H9 (cell line): ENCODE measurements at regions not wholly inside any gene's neighbourhood (a gene's known extent, or its start where the extent isn't known, plus 50 kb on each side); places are given as distances from the start of the nearest gene placed in this dataset.
A peak's percentile ranks its signal among the peaks of the same experiment; 100 is the strongest.

Experiments used
- DNase-seq: peaks from one replicate; pipeline ENCODE4 v3.0.0-alpha.2; 2017
- H2AFZ ChIP-seq: one replicate; pipeline ENCODE4 v1.6.1; 2013; ENCODE audit warnings: mild to moderate bottlenecking, low read length, control low read depth, moderate library complexity
- H2AK5ac ChIP-seq: 2 replicates; pipeline ENCODE4 v1.6.1; 2013; ENCODE audit warnings: low read length, control low read depth, mixed read lengths; ENCODE audit not compliant: insufficient read length
- H2BK120ac ChIP-seq: one replicate; pipeline ENCODE4 v1.6.1; 2013; ENCODE audit warnings: low read depth, mild to moderate bottlenecking, low read length, control low read depth, inconsistent platforms; ENCODE audit not compliant: poor library complexity, severe bottlenecking
- H2BK12ac ChIP-seq: 2 replicates; pipeline ENCODE4 v1.6.1; 2013; ENCODE audit warnings: low read length, control low read depth, mixed read lengths, low read depth; ENCODE audit not compliant: insufficient read length
- H2BK15ac ChIP-seq: 2 replicates; pipeline ENCODE4 v1.6.1; 2013; ENCODE audit warnings: low read depth, low read length, control low read depth
- H2BK20ac ChIP-seq: one replicate; pipeline ENCODE4 v1.6.1; 2013; ENCODE audit warnings: low read depth, mild to moderate bottlenecking, low read length, control low read depth, inconsistent platforms; ENCODE audit not compliant: poor library complexity, severe bottlenecking
- H2BK5ac ChIP-seq: 2 replicates; pipeline ENCODE4 v1.6.1; 2013; ENCODE audit warnings: low read length, control low read depth, mixed read lengths; ENCODE audit not compliant: insufficient read length
- H3K14ac ChIP-seq: 2 replicates; pipeline ENCODE4 v1.6.1; 2013; ENCODE audit warnings: low read length, control low read depth; ENCODE audit not compliant: insufficient read depth
- H3K18ac ChIP-seq: 2 replicates; pipeline ENCODE4 v1.6.1; 2013; ENCODE audit warnings: low read depth, mild to moderate bottlenecking, mixed read lengths, low read length, control low read depth; ENCODE audit not compliant: insufficient read length
- H3K23ac ChIP-seq: 2 replicates; pipeline ENCODE4 v1.6.1; 2013; ENCODE audit warnings: low read length, control low read depth, mixed read lengths, low read depth; ENCODE audit not compliant: insufficient read length
- H3K23me2 ChIP-seq: 2 replicates; pipeline ENCODE4 v1.6.1; 2013; ENCODE audit warnings: low read depth, mild to moderate bottlenecking, mixed read lengths, low read length, control low read depth; ENCODE audit not compliant: insufficient read length, poor library complexity, severe bottlenecking
- H3K27ac ChIP-seq: 2 replicates; pipeline ENCODE4 v1.5.1; 2013; ENCODE audit warnings: low read length, control low read depth, mixed read lengths, low read depth; ENCODE audit not compliant: insufficient read length
- H3K27me3 ChIP-seq: 2 replicates; pipeline ENCODE4 v1.6.1; 2013; ENCODE audit warnings: low read length, control low read depth, inconsistent platforms; ENCODE audit not compliant: insufficient read depth
- H3K4ac ChIP-seq: 2 replicates; pipeline ENCODE4 v1.6.1; 2013; ENCODE audit warnings: low read depth, mild to moderate bottlenecking, control low read depth, inconsistent platforms, low read length, moderate library complexity
- H3K4me1 ChIP-seq: 2 replicates; pipeline ENCODE4 v1.6.1; 2013; ENCODE audit warnings: low read length, control low read depth, inconsistent platforms; ENCODE audit not compliant: insufficient read depth
- H3K4me2 ChIP-seq: 2 replicates; pipeline ENCODE4 v1.6.1; 2013; ENCODE audit warnings: low read length, control low read depth, mixed read lengths; ENCODE audit not compliant: insufficient read length, insufficient read depth
- H3K56ac ChIP-seq: 2 replicates; pipeline ENCODE4 v1.6.1; 2013; ENCODE audit warnings: low read depth, mild to moderate bottlenecking, mixed read lengths, low read length, control low read depth; ENCODE audit not compliant: insufficient read length
- H3K79me1 ChIP-seq: 2 replicates; pipeline ENCODE4 v1.6.1; 2013; ENCODE audit warnings: low read depth, mild to moderate bottlenecking, moderate library complexity, low read length, control low read depth, inconsistent platforms; ENCODE audit not compliant: insufficient read depth, poor library complexity, severe bottlenecking
- H3K79me2 ChIP-seq: 2 replicates; pipeline ENCODE4 v1.6.1; 2013; ENCODE audit warnings: low read length, control low read depth, inconsistent platforms; ENCODE audit not compliant: insufficient read depth
- H3K9ac ChIP-seq: 2 replicates; pipeline ENCODE4 v1.6.1; 2013; ENCODE audit warnings: low read length, control low read depth, mixed read lengths; ENCODE audit not compliant: insufficient read length; ENCODE audit errors: extremely low read depth
- H3K9me3 ChIP-seq: one replicate; pipeline ENCODE4 v1.6.1; 2013; ENCODE audit warnings: low read depth, low read length, inconsistent platforms; ENCODE audit not compliant: control insufficient read depth
- H3T11ph ChIP-seq: one replicate; pipeline ENCODE4 v1.6.1; 2013; ENCODE audit warnings: mild to moderate bottlenecking, low read length, control low read depth, inconsistent platforms
- H4K20me1 ChIP-seq: one replicate; pipeline ENCODE4 v1.6.1; 2013; ENCODE audit not compliant: control insufficient read depth, insufficient read length, insufficient read depth
- H4K5ac ChIP-seq: 2 replicates; pipeline ENCODE4 v1.6.1; 2013; ENCODE audit warnings: low read depth, mild to moderate bottlenecking, mixed read lengths, low read length, control low read depth; ENCODE audit not compliant: insufficient read length
- H4K8ac ChIP-seq: replicated peaks from 2 replicates; pipeline ENCODE4 v1.6.1; 2013; ENCODE audit warnings: low read length, control low read depth, mixed read lengths, low read depth; ENCODE audit not compliant: insufficient read length
- H4K91ac ChIP-seq: 2 replicates; pipeline ENCODE4 v1.6.1; 2013; ENCODE audit warnings: low read depth, mild to moderate bottlenecking, moderate library complexity, mixed read lengths, low read length, control low read depth; ENCODE audit not compliant: insufficient read length
- H3K27ac Mint-ChIP-seq, 3 experiments: 2 replicates in 2 of 3; 3 replicates in 1 of 3; pipeline ENCODE4 v1.8.0; 2020 to 2021; ENCODE audit warnings: mixed read lengths in 3 of 3, mild to moderate bottlenecking in 1 of 3, moderate library complexity in 1 of 3
- H3K27me3 Mint-ChIP-seq: 2 replicates; pipeline ENCODE4 v1.8.0; 2021; ENCODE audit warnings: low read depth, mild to moderate bottlenecking, moderate library complexity, mixed read lengths
- H3K36me3 Mint-ChIP-seq, 3 experiments: 2 replicates in 2 of 3; 3 replicates in 1 of 3; pipeline ENCODE4 v1.8.0; 2020 to 2021; ENCODE audit warnings: low read depth in 3 of 3, mixed read lengths in 3 of 3; ENCODE audit not compliant: insufficient read depth in 1 of 3
- H3K4me1 Mint-ChIP-seq, 2 experiments: 2 replicates each; pipeline ENCODE4 v1.8.0; 2020; ENCODE audit warnings: mixed read lengths in 2 of 2
- H3K4me3 Mint-ChIP-seq, 2 experiments: 2 replicates in 1 of 2; 3 replicates in 1 of 2; pipeline ENCODE4 v1.8.0; 2020 to 2021; ENCODE audit warnings: mild to moderate bottlenecking in 2 of 2, mixed read lengths in 2 of 2, moderate library complexity in 1 of 2
- H3K9me3 Mint-ChIP-seq, 2 experiments: 2 replicates in 1 of 2; 3 replicates in 1 of 2; pipeline ENCODE4 v1.8.0; 2020; ENCODE audit warnings: mild to moderate bottlenecking in 2 of 2, mixed read lengths in 2 of 2, moderate library complexity in 1 of 2
- WGBS: extraction: QIAGEN DNeasy Blood & Tissue Kit; methylation state at CpG from one replicate; pipeline ENCODE4 v1.1.7; 2013; ENCODE audit warnings: missing lambda C conversion rate, low lambda C conversion rate, mixed read lengths; ENCODE audit not compliant: insufficient read length; ENCODE audit errors: extremely low coverage; 5-methylcytosine and 5-hydroxymethylcytosine counted together
- TF ChIP-seq, protein P1 (sequence below): fragments of 200-600 bp; sonication (generic); conservative IDR thresholded peaks from 3 replicates; pipeline ENCODE4 v1.8.0; 2021; ENCODE audit warnings: antibody characterized with exemption, mild to moderate bottlenecking

- no peaks in the 10 kb centered on the region for H4K20me1 ChIP-seq
- no peaks in the 10 kb centered on the region for H3K4me1 Mint-ChIP-seq
- no peaks in the 10 kb centered on the region for H3K79me2 ChIP-seq
- H3K4me3 Mint-ChIP-seq, result no peak overlapping the region
- 0 out of 7 replicates have a peak overlapping the region, but pooled peaks of 1 of the 3 experiments have one; percentile 62 for H3K27ac Mint-ChIP-seq
- no peak overlapping the region for H2BK15ac ChIP-seq
- H3K18ac ChIP-seq, result no peak overlapping the region
- no peak overlapping the region for H4K8ac ChIP-seq
- H2BK120ac ChIP-seq, result no peak overlapping the region
- no peak for DNase-seq
- no peak overlapping the region for H3K56ac ChIP-seq
- H3K14ac ChIP-seq, result no peak overlapping the region
- no peak overlapping the region for H3K4me2 ChIP-seq
- H3K9me3 Mint-ChIP-seq, result peaks cover 15 to 80% of the 10 kb centered on the region in 2 experiments
- TF ChIP-seq, protein P1, sequence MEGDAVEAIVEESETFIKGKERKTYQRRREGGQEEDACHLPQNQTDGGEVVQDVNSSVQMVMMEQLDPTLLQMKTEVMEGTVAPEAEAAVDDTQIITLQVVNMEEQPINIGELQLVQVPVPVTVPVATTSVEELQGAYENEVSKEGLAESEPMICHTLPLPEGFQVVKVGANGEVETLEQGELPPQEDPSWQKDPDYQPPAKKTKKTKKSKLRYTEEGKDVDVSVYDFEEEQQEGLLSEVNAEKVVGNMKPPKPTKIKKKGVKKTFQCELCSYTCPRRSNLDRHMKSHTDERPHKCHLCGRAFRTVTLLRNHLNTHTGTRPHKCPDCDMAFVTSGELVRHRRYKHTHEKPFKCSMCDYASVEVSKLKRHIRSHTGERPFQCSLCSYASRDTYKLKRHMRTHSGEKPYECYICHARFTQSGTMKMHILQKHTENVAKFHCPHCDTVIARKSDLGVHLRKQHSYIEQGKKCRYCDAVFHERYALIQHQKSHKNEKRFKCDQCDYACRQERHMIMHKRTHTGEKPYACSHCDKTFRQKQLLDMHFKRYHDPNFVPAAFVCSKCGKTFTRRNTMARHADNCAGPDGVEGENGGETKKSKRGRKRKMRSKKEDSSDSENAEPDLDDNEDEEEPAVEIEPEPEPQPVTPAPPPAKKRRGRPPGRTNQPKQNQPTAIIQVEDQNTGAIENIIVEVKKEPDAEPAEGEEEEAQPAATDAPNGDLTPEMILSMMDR, result no peak
- H3K9ac ChIP-seq, result no peak overlapping the region
- H2AFZ ChIP-seq, result no peak overlapping the region
- H3K79me1 ChIP-seq, result no peaks in the 10 kb centered on the region
- peaks cover 5 to 39% (median 9%) of the 10 kb centered on the region in 3 experiments; a peak in 6 of 7 replicates for H3K36me3 Mint-ChIP-seq
- no peak overlapping the region for H3K4ac ChIP-seq
- no peak overlapping the region for H3T11ph ChIP-seq
- no peak overlapping the region for H2AK5ac ChIP-seq
- no peak overlapping the region for H3K27ac ChIP-seq
- H2BK12ac ChIP-seq, result no peak overlapping the region
- H4K5ac ChIP-seq, result no peak overlapping the region
- no peak overlapping the region for H3K23ac ChIP-seq
- peaks cover 94% of the 10 kb centered on the region for H3K9me3 ChIP-seq
- no peaks in the 10 kb centered on the region for H3K4me1 ChIP-seq
- no peak overlapping the region for H4K91ac ChIP-seq
- no peaks in the 10 kb centered on the region for H3K23me2 ChIP-seq
- no CpG with 5 or more reads among the region's 6 CpGs for WGBS
- H3K27me3 Mint-ChIP-seq, result peaks cover 4% of the 10 kb centered on the region
- no peak overlapping the region for H2BK5ac ChIP-seq
- H2BK20ac ChIP-seq, result no peak overlapping the region
- H3K27me3 ChIP-seq, result no peaks in the 10 kb centered on the region
These were observed 106.6 kb upstream of the ACTRT2 start for GRCh38 chr1:2914702-2915101.
